ENCODE measurements at regions not wholly inside any gene's neighbourhood (a gene's known extent, or its start where the extent isn't known, plus 50 kb on each side); places are given as distances from the start of the nearest gene placed in this dataset.

DNA sequence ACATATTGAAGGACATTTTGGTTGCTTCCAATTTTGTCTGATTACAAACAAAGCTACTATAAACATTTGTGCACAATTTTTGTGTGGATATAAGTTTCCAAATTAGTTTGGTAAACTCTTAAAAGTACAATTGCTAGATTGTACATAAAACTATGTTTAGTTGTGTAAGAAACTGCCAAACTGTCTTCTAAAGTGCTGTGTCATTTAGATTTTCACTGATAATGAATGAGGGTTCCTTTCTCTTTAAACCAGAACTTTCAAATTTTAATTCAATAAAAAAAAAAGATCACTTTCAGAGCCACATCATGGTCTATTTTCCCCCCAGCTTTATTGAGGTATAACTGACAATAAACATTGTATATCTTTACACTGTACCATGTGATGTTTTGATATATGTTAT, 74.0 kb upstream of the TRPC7 start:
- TF ChIP-seq, protein P1, sequence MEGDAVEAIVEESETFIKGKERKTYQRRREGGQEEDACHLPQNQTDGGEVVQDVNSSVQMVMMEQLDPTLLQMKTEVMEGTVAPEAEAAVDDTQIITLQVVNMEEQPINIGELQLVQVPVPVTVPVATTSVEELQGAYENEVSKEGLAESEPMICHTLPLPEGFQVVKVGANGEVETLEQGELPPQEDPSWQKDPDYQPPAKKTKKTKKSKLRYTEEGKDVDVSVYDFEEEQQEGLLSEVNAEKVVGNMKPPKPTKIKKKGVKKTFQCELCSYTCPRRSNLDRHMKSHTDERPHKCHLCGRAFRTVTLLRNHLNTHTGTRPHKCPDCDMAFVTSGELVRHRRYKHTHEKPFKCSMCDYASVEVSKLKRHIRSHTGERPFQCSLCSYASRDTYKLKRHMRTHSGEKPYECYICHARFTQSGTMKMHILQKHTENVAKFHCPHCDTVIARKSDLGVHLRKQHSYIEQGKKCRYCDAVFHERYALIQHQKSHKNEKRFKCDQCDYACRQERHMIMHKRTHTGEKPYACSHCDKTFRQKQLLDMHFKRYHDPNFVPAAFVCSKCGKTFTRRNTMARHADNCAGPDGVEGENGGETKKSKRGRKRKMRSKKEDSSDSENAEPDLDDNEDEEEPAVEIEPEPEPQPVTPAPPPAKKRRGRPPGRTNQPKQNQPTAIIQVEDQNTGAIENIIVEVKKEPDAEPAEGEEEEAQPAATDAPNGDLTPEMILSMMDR (conservative IDR thresholded peaks at IDR 0.05 in 1 of 2, IDR thresholded peaks at IDR 0.05 in 1 of 2; ENCODE audit: low read depth in 1 of 2, low read length in 2 of 2): no peak
- no peak for TF ChIP-seq EZH2 (IDR thresholded peaks at IDR 0.05; ENCODE audit: low read length, missing control alignments)
